NCI-H1417 treated with DMSO at 0.1 percent for 48 hours (cell line): ENCODE measurements at regions not wholly inside any gene's neighbourhood (a gene's known extent, or its start where the extent isn't known, plus 50 kb on each side); places are given as distances from the start of the nearest gene placed in this dataset.
"Not testable (repeated sequence)": the region's sequence is repeated elsewhere in the genome, so short reads cannot be mapped to it uniquely, and the experiment has no call there.

ENCODE experiments used
- DNase-seq: peaks from one replicate; lab custom pipeline; 2025; lab: John Stamatoyannopoulos, UW

DNA sequence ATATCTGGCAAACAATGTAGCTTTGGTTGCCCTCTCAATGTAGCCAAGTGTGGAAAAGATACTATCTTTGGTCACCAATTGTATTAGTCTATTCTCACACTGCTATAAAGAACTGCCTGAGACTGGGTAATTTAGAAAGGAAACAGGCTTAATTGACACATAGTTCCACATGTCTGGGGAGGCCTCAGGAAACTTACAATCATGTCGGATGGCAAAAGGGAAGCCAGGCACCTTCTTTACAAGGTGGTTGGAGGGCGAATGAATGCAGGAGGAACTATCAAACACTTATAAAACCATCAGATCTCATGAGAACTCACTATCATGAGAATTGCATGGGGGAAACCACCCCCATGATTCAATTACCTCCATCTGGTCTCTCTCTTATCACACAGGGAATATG lies 133.1 kb upstream of the TBCA start:
- no peak for DNase-seq

DNA sequence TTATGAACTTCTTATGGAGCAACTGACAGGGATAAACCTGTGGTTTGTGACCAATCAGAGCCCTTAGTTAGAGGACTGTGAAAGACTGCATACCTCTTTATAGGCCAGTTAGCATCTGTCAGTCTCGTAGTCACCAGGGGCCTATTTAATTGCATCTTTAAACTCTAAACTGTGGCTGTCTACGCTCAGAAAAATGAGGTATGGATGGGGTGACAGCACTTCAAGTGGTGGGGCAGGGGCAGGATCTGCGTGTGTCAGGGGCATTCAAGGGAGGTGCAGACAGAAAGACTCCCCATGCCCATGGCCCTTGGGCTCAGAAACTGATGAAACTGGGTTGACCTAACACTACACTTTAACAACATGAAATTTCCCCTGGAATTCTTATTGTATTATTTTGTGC lies 132.6 kb upstream of the TBCA start:
- no peak for DNase-seq

DNA sequence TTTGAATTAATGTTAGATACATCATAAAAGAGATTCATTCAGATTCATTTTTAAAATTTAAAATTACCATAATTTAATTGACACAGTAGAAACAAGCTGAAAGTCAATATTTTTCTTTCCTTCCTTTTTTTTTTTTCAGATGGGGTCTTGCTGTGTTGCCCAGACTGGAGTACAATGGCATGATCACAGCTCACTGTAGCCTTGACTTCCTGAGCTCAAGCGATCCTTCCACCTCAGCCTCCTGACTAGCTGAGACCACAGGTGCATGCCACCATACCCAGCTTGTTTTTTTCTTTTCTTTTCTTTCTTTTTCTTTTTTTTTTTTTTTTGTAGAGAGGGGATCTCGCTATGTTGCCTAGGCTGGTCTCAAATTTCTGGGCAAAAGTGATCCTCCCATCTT lies 131.6 kb upstream of the TBCA start:
- DNase-seq: no peak

DNA sequence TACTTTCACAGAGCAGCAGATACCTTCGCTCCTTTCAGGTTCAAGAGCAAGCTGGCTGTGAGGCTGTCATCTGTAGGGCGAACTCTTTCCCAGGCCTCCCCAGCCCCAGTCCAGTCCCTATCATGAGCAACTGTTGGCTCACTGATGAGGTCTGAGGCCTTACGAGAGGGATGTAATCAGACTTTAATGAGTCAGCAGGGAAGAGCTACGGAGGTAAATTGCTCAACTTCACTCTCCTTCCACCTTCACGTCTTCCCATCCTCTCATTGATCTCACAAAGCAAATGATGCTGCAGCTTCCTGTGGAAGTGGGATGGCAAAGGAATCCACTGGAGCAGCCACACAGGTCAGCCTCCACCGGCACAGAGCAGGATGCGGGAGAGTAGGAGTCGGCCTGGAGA lies 130.7 kb upstream of the TBCA start:
- DNase-seq: no peak

DNA sequence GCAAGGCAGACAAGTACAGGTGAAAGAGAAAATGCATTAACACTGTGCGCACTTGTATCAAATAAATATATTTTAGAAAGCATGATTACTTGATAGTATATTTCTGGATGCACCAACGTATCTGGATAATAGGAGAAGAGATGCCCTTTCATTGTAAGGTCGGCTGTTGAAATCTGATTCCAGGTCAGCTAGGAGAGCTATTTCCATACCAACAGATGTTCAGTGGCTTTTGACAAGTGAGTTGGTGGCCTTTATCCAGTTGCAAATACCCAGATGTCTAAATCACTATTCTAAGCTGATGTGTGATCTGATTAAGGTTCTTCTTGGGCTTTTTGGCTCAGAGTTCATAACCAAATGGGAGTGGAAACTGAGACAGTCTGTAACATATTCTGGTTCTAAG lies 128.2 kb upstream of the TBCA start:
- no peak for DNase-seq

DNA sequence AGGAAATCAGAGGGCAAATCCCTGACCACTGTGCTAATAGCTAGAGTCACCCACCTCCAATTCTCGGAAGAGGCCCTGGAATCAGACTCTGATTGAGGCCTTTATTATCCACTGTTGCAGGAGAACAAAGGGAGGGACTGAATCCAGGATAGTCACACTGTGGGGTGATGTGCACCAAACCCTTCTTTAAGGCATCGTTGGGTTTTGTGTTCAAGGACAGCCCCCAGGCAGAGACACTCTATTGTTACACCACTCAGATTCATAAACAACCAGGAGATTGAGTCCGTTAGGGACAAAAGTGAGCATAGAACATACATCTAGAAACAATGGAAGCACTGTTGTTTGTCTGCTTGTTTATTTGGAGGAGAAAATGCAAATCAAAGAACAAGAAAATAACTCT lies 124.6 kb upstream of the TBCA start:
- no peak for DNase-seq

DNA sequence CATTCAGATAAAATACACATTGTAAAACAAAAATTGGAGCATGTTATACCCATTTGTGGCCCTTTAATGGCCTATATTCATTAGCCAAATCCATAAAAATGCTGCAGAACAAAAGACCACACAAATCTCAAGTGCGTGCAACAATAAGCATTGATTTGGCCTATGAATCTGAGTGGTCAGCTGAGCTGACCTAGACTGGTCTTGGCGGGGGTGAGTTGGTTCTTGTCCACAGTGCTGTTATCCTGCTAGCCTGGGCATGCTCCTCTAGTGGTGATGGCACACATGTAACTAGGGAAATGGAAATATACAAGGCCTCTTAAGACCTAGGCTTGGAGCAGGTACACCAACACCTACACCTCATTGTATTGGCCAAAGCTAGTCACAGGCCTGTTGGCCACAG lies 122.2 kb upstream of the TBCA start:
- no peak for DNase-seq

DNA sequence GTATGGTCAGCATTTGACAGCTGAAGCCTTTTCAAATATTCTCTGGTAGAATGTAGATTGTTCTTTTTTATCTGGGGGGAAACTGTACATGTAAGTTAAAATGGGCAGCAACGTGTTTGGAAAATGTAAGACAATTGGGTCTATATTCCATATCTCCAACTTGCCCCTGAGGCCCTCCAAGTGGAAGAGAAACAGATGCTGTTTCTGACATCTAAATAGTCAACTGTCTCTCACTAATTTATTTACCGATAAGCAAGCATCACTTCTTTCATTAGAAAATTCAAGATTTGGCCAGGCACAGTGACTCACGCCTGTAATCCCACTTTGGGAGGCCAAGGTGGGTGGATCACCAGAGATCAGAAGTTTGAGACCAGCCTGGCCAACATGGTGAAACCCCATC lies 120.2 kb upstream of the TBCA start:
- DNase-seq: no peak

DNA sequence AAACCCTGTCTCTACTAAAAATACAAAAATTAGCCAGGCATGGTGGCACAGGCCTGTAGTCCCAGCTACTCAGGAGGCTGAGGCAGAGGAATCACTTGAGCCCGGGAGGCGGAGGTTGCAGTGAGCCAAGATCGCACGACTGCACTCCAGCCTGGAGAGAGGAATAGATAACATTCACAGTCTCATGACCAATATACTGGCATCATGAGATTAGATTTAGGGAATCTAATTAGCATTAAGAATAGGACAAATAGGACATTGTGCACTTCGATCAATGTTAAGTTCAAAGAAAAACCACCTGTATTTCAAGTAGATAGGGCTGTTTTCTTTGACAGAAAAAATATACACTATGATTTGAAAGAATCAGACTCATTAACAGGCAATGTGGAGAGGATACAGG lies 118.0 kb upstream of the TBCA start:
- DNase-seq: not testable (repeated sequence)

DNA sequence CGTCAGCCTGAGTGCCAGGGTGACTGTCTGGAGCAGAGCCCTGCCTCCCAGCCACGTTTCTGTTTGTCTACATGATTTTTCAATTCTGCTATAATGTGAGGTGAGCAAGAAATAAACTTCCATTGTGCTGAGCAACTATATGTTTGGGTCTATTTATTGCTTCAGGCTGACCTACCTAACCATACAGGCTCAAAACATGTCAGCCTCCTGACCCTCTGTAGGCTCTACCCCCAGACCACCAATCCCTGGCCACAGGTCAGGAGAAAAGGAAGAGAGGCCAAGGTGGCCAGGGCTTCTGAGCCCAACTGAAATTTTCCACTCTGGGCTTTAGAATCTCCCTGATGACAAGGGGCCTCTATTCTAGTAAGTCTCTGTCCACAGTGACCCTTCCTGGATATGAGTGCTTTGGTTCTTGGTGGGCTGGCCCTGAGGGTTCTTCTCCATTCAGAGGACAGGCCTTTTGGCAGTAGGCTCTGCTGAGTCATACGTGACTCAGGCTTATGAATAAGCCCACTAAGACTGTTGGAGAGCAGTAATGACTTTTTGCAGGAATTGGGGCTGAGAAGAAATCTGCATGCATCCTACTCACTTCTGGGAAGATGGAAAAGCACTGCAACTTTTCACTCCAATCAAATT lies 117.2 kb upstream of the TBCA start:
- no peak for DNase-seq

DNA sequence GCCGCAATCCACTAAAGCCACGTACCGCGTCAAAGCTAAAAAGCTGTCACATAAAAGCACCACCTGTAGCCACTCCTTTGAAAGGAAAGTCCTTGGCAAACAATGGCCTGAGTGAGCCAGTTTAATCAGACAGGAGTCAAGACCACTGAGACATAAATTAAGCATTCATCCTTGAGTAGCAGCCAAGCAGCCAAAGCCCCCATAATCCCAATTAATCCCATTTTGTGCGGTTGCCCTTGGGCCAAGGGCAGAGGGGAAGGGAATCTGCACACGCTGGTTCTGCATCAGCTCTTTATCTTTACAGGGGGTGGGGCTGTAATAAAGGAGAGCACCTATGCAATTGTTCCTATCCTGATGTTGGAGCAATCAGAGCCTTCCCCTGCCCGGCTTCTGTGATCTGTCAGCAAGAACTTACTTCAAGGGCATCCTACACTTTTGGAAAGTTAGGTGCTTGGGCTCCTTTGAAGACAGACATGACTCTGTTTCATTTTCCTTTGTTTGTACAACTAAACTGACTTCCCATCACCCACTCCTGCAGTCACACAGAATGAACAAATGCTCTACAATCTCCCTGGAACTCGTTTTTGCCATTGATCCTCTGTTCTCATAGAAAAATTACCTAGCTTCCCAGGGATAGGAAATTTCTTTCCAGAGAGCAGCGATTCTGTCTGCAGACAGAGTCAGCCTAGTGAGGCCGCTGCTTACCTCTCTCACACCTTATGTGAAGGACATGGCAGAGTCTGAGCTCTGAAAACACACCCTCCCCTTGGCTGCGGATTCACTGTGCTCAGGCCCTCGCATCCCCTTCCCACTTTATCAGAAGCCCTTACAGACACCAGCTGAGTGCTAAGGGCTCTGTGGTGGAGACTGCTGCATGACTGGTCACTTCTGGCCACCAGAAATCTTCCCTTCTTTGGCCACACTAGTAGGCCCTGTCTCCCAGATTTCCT lies 116.2 kb upstream of the TBCA start:
- DNase-seq: no peak

DNA sequence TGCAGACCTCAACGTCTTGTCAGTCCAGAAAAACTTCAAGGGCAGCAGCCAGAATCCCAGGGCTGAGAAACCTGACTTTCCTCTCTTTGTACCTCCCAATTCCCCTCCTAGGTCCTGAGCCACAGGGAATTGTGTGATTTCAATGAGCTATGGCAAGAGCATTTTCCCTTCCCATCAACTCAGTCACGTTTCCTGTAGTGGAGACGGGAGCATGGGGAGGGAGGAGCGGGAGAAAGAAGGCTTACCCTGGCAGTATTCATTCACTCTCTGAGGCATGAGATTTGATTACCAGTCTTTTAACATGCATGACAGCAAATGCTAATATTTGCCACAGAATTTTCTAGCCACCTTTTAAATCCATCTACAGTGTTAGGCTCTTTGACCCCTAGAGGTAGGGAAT lies 109.4 kb upstream of the TBCA start:
- no peak for DNase-seq

DNA sequence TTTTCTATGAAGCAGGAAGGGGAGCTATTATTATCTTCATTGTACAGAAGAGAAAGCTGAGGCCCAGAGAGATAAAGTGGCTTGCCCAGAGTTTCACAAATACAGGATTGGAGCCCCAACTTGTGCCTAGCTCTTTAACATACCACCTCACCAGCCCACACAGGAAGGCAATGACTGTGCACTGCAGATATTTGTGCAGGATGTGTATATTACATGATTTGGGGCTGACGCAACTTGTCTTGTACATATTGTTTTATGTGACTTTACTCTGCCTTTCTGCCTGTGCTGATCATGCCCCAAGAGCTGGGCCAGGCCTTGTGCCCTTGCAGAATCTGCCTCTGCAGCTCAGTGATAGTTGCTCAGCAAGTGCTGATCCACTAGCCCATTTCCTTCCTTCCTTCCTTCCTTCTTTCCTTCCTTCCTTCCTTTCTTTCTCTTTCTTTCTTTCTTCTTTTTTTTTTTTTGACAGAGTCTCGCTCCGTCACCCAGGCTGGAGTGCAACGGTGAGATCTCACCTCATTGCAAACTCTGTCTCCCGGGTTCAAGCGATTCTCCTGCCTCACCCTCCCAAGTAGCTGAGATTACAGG lies 106.6 kb upstream of the TBCA start:
- DNase-seq: no peak

DNA sequence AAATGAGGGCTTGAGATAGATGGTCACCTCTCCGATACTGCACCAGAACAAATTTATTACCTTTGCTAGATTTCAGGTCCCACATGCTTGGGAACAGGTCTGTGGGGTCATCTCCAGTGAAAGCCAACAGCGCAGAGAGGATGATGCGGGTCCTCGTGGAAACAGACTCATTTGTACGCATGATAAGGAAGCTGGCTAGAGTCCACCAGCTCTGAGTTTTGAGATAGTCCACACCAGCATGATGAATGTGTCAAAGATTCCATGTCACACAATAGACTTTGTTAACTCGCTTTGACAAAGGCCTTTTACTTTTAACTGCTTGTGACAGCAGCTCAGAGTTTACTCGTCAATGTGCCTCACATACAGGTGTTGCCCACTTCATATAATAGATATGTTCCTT lies 105.4 kb upstream of the TBCA start:
- no peak for DNase-seq

DNA sequence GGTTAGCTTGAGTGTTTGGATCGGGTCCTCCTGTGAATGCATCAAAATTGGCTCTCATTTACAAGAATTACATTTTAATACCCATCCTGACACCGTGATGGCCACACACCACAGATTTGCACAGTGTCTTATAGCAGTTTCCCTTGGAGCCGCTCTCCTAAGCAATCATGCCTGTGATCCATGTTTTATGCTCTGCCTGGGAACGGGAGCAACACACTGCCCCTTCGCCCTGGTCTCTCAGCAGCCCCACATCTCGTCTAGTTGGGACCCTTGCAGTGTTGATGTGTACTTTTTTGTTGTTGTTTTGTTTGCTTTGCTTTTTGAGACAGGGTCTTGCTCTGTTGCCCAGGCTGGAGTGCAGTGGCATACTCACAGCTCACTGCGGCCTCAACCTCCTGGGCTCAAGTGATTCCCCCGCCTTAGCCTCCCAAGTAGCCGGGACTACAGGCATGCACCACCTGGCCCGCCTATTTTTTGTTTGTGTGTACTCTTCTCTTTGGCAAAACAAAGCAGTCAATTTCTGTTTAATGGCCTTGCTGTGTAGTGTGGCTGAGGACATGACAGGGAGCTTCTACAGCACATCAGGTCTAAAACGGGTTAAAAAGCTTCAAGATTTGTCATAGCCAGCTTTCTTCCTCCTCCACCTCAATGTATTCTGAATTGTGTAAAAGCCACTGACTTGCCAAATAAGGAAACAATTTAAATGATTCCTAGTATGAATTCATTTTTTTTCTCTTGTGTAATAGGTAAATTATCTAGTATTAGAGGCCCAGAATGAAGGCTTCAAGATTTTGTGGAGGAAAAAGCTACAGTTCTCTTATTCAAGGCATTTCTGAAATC lies 101.6 kb upstream of the TBCA start:
- DNase-seq: no peak

DNA sequence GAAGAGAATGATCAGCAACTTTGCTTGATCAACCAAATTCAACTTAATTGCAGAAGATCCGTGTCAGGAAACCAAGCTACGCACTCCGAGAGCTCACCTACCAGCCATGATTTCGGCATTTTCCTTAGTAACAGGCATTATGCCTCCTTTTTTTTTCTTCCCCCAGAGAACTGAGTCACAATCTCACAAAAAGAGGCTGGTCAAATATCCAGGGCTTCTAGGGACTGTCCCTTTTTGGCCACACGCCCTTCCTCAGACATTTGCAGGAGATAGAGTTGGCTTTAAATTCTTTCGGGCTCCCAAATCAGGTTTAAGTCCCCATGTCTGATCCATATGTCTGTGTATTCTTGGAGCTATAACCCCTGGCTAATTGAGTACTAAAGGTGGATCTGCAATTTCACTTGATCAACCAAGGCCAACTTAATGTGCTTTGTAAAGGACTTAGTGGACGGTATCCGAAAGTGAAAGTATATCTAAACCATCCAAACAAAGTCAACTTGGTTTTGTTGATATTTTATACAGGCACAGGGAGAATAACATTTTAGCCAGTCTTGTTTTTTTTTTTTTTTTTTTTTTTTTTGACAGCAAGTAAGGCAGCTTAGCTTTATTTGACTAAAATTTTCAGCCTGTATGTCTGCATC lies 100.8 kb upstream of the TBCA start:
- no peak for DNase-seq

DNA sequence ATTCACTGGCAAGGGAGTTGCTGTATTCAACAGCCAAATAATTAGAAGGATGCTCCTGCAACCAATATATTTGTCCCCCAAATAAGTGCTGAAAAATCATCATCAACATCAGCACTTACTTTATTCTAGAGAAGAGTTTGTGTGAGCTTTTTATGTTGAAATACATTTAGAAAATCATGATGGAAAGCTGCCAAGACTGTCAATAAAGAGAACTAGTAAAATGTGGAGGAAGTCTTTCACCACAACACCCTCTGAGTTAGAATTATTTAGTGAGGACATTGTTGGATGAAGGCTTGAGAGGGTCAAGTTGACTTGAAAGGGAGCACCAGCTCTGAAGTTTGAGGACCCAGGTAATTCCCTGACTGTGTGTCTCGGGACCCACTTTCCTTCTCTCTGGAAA lies 100.2 kb upstream of the TBCA start:
- DNase-seq: no peak

DNA sequence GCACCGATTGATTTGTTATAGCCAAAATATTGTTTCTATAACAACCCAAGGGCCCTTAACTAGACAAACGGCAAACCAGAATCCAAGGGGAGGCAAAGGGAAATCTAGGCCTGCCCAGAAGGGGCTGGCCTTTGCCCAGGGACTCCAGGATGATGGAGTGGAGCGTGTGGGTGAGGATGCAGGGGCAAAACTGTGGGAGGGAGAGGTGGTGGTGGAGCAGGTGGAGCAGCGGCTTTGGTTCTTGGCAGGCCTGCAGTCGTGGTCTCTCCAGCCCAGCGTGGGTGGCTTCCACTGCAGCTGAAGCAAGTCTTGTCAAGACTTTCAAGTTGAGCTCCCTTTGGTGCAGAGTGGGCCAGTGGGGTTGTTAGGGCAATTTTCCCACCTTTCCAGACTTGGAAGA lies 98.6 kb upstream of the TBCA start:
- DNase-seq: no peak

DNA sequence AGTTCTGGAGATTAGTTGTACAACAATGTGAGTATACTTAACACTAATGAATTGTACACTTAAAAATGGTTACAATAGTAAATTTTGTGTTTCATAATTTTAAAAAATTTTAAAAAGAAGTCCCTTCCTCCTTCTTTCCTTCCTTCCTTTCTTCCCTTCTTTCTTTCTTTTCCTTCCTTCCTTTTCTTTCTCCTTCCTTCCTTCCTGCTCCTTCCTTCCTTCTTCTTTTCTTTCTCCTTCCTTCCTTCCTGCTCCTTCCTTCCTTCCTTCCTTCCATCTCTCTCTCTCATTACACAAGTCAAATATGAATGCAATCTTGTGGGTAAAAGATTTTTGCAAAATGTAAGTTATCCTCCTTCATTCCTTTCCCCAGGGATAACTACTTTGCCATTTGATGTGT lies 97.1 kb upstream of the TBCA start:
- DNase-seq: no peak

DNA sequence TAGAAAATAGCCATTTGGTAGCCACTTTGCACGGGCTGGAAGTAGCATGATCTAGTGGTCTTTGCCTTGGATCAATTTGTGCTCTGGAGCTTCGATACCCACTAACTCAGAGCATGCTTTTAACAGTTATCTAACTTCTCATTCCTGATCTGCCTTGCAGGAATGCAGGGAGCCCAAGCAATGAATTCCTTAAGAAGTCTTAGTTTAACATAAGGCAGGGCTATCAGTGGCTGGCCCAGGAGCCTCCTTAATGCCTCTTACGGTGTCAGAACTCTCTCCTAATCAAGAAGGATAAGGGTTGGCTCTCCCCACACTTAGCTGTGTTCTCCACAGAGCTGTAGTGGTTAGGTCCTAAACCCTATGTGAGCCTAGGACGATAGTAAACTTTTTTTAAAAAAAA lies 95.8 kb upstream of the TBCA start:
- DNase-seq: no peak

DNA sequence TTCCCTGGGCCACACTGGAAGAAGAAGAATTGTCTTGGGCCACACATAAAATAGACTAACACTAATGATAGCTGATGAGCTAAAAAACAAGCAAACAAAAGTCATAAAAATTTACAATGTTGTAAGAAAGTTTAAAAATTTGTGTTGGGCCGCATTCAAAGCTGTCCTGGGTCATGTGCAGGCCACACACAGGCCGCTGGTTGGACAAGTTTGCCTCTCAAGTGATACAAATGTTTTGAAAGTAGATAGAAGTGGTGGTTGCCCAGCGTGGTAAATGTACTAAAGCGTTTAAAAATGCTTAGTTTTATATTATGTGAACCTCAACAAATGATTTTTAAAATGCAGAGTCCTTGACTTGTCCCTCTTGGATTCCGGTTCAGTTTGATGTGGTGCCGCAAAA lies 94.9 kb upstream of the TBCA start:
- no peak for DNase-seq
